CD4-positive, CD25-positive, alpha-beta regulatory T cell (primary cell): ENCODE measurements at regions not wholly inside any gene's neighbourhood (a gene's known extent, or its start where the extent isn't known, plus 50 kb on each side); places are given as distances from the start of the nearest gene placed in this dataset.

Source experiments
- ATAC-seq, 2 donors: fragments of 150-1000 bp; cut with Tn5 transposase; one replicate each; pipeline ENCODE4 v1.10.0; 2021; ENCODE audit warnings: low read depth in 2 of 2, moderate number of reproducible peaks in 2 of 2, moderate library complexity in 1 of 2
- DNase-seq, 3 donors: peaks; one replicate each; pipeline versions ENCODE4 v3.0.0 to v3.0.0-alpha.2; 2012 to 2022; ENCODE audit warnings: mixed read lengths in 1 of 3
- H3K27ac ChIP-seq: one replicate; pipeline ENCODE4 v1.7.0; 2013; ENCODE audit warnings: mild to moderate bottlenecking, low read length; ENCODE audit not compliant: insufficient read depth, poor library complexity, severe bottlenecking
- H3K27me3 ChIP-seq: one replicate; pipeline ENCODE4 v1.7.0; 2013; ENCODE audit warnings: low read length; ENCODE audit not compliant: control insufficient read depth, insufficient read depth
- H3K36me3 ChIP-seq: one replicate; pipeline ENCODE4 v1.7.0; 2013; ENCODE audit warnings: mild to moderate bottlenecking, low read length, moderate library complexity; ENCODE audit not compliant: control insufficient read depth, insufficient read depth
- H3K4me1 ChIP-seq: 2 replicates; pipeline ENCODE4 v1.7.0; 2013; ENCODE audit warnings: mild to moderate bottlenecking, low read length; ENCODE audit not compliant: insufficient read depth, control insufficient read depth, poor library complexity, severe bottlenecking
- H3K4me3 ChIP-seq: one replicate; pipeline ENCODE4 v1.7.0; 2013; ENCODE audit warnings: low read depth, mild to moderate bottlenecking, low read length, moderate library complexity
- H3K9me3 ChIP-seq, 2 experiments: 1 replicate in 1 of 2; 2 replicates in 1 of 2; pipeline ENCODE4 v1.7.0; 2013; ENCODE audit warnings: low read length in 2 of 2, mild to moderate bottlenecking in 1 of 2, moderate library complexity in 1 of 2; ENCODE audit not compliant: control insufficient read depth in 2 of 2
- H3K27ac Mint-ChIP-seq, 3 donors: one replicate each; pipeline ENCODE4 v1.8.0; 2020 to 2022; ENCODE audit warnings: mild to moderate bottlenecking in 3 of 3, mixed read lengths in 3 of 3, moderate library complexity in 2 of 3
- H3K27me3 Mint-ChIP-seq: one replicate; pipeline ENCODE4 v1.8.0; 2022; ENCODE audit warnings: mild to moderate bottlenecking, mixed read lengths
- H3K36me3 Mint-ChIP-seq: one replicate; pipeline ENCODE4 v1.8.0; 2020; ENCODE audit warnings: mixed read lengths
- H3K4me1 Mint-ChIP-seq, 4 donors: one replicate each; pipeline ENCODE4 v1.8.0; 2020 to 2022; ENCODE audit warnings: mixed read lengths in 4 of 4, mild to moderate bottlenecking in 1 of 4
- H3K4me3 Mint-ChIP-seq, 4 donors: one replicate each; pipeline ENCODE4 v1.8.0; 2020 to 2022; ENCODE audit warnings: mild to moderate bottlenecking in 4 of 4, mixed read lengths in 4 of 4, moderate library complexity in 3 of 4
- H3K9me3 Mint-ChIP-seq, 7 donors: one replicate each; pipeline ENCODE4 v1.8.0; 2020 to 2022; ENCODE audit warnings: mixed read lengths in 7 of 7, mild to moderate bottlenecking in 3 of 7, moderate library complexity in 2 of 7

DNA sequence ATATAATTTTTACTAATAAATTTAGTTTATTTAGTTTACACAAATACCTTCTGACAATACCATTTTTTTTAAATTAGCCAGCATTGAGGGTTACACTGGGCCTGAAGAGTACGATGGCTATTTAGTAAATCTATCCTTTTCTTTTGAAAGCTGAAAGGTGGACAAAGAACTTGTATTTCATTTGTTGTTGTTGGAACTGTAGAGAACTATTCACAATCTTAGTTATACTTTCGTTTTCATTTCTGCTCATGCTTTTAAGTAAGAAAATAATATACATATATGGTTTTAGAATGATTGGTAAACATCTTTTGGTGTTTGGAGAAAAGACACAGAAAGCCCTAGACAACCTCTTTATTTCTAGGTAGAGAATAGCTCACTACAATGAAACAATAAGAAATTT, 165.3 kb upstream of the FAM83B start:
- Mint-ChIP-seq H3K27me3 (no peaks in the 10 kb centered on the region), H3K9me3 (peaks cover 0 to 9% (median 3%) of the 10 kb centered on the region in 7 donors), H3K4me1 (no peaks in the 10 kb centered on the region), H3K36me3 (no peaks in the 10 kb centered on the region), H3K4me3 (no peak overlapping the region), H3K27ac (no peak overlapping the region)
- Histone ChIP-seq H3K27me3 (no peaks in the 10 kb centered on the region), H3K4me3 (no peak overlapping the region), H3K36me3 (no peaks in the 10 kb centered on the region), H3K4me1 (no peaks in the 10 kb centered on the region), H3K27ac (no peak overlapping the region), H3K9me3 (no peaks in the 10 kb centered on the region)
- no peak for DNase-seq
- ATAC-seq = no peak

DNA sequence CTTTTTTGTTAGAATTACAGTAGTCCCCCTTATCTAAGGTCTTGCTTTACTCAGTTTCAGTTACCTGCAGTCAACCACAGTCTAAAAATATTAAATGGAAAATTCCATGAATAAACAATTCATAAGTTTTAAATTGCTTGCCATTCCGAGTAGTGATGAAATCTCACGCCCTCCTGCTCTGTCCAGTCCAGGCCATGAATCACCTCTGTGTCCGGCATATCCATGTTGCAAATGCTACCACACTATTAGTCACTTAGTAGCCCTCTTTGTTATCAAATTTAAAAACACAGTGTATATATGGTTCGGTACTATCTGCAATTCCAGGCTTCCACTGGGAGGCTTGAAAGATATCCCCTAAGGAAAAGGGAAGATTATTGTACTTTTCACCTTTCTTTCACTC, 164.6 kb upstream of the FAM83B start:
- Mint-ChIP-seq H3K9me3 (peaks cover 0 to 9% (median 3%) of the 10 kb centered on the region in 7 donors), H3K27me3 (no peaks in the 10 kb centered on the region), H3K4me1 (no peaks in the 10 kb centered on the region), H3K4me3 (no peak overlapping the region), H3K27ac (no peak overlapping the region), H3K36me3 (no peaks in the 10 kb centered on the region)
- H3K4me3 ChIP-seq = no peak overlapping the region
- no peaks in the 10 kb centered on the region for H3K9me3 ChIP-seq
- no peaks in the 10 kb centered on the region for H3K27me3 ChIP-seq
- no peaks in the 10 kb centered on the region for H3K4me1 ChIP-seq
- DNase-seq (no peak), ATAC-seq (no peak)
- H3K36me3 ChIP-seq = no peaks in the 10 kb centered on the region
- no peak overlapping the region for H3K27ac ChIP-seq

DNA sequence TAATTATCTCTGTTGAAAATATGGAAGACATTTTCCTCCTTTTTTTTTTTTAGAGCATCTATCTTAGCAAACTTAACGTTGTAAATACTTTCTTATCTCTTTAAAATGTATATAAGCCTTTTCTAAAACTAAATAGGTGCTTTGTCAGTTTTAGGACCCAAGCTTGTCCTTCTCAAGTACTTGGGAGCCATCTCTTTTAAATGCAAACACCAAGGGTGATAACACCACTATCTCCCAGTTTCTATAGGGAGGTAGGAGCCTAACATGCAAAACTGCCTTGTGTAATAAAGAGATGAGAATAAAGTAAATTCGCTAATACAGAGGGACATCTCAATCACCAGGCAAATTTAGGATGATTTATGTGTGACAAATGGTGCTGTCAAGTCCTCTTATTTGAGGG, 157.0 kb upstream of the FAM83B start:
- no peak overlapping the region for H3K4me3 Mint-ChIP-seq
- H3K27me3 Mint-ChIP-seq = no peaks in the 10 kb centered on the region
- Histone ChIP-seq H3K27ac (no peak overlapping the region), H3K4me3 (no peak overlapping the region), H3K27me3 (no peaks in the 10 kb centered on the region), H3K9me3 (no peaks in the 10 kb centered on the region), H3K36me3 (no peaks in the 10 kb centered on the region), H3K4me1 (no peaks in the 10 kb centered on the region)
- H3K36me3 Mint-ChIP-seq = no peaks in the 10 kb centered on the region
- peaks cover 0 to 7% (median 2%) of the 10 kb centered on the region in 7 donors for H3K9me3 Mint-ChIP-seq
- no peak overlapping the region for H3K27ac Mint-ChIP-seq
- DNase-seq (no peak), ATAC-seq (no peak)
- H3K4me1 Mint-ChIP-seq = peaks cover 0 to 3% (median 0%) of the 10 kb centered on the region in 4 donors

DNA sequence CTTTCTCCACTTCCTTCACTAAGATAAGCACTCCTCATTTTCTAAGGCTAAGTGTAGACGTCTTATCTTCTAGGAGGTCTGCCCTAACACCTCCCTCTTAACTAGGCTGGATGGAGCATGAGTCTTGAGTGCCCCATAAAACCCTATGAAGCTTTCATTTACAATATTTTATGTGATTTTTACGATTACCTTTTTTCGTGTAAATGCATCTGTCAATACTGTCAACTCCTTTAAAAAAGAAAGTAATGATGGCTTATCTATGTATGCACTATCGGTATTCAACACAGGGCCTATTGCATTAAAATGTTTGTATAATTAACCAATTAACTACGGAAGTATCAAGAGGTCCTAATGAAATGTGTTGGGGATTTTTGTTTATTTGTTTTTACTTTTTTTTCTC, 156.0 kb upstream of the FAM83B start:
- peaks cover 0 to 4% (median 0%) of the 10 kb centered on the region in 7 donors for H3K9me3 Mint-ChIP-seq
- Histone ChIP-seq H3K9me3 (no peaks in the 10 kb centered on the region), H3K36me3 (no peaks in the 10 kb centered on the region), H3K27me3 (no peaks in the 10 kb centered on the region), H3K27ac (no peak overlapping the region), H3K4me1 (no peaks in the 10 kb centered on the region), H3K4me3 (no peak overlapping the region)
- no peak overlapping the region for H3K27ac Mint-ChIP-seq
- no peak for ATAC-seq
- H3K4me1 Mint-ChIP-seq = peaks cover 0 to 3% (median 0%) of the 10 kb centered on the region in 4 donors
- no peak overlapping the region for H3K4me3 Mint-ChIP-seq
- no peak for DNase-seq
- H3K36me3 Mint-ChIP-seq = no peaks in the 10 kb centered on the region
- no peaks in the 10 kb centered on the region for H3K27me3 Mint-ChIP-seq

DNA sequence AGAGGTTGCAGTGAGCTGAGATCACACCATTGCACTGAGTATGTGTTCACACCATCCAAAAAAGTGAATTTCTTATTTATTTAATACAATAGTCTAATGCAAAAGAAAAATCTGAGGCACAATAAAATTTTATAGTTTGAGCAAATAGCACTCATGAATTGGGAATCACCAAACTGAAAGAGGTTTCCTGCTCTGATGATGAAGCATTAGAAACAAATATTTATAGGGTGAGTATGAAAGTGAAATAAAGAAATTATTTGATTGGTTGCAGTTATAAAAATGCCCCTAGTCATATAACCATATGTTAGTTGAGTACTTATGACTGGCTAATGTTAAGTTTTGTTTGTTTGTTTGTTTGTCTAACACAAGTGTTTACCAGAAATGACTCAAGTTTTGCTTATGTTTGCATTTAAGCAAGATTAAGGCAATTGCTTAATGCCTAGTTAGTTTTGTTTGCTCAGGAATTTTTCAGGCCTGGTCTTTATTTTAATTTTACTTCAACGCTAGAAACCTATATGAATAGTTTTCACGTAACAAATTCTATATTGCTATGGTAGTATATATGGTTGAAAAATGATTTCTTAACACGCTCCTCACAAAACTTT, 151.5 kb upstream of the FAM83B start:
- Histone ChIP-seq H3K36me3 (no peaks in the 10 kb centered on the region), H3K4me3 (no peak overlapping the region), H3K27ac (no peak overlapping the region), H3K27me3 (no peaks in the 10 kb centered on the region), H3K4me1 (no peaks in the 10 kb centered on the region), H3K9me3 (no peaks in the 10 kb centered on the region)
- Mint-ChIP-seq H3K4me3 (no peak overlapping the region), H3K27ac (no peak overlapping the region), H3K4me1 (peaks cover 0 to 3% (median 0%) of the 10 kb centered on the region in 4 donors), H3K36me3 (no peaks in the 10 kb centered on the region), H3K27me3 (no peaks in the 10 kb centered on the region), H3K9me3 (peaks cover 0 to 7% (median 3%) of the 10 kb centered on the region in 7 donors)
- ATAC-seq = no peak
- no peak for DNase-seq

DNA sequence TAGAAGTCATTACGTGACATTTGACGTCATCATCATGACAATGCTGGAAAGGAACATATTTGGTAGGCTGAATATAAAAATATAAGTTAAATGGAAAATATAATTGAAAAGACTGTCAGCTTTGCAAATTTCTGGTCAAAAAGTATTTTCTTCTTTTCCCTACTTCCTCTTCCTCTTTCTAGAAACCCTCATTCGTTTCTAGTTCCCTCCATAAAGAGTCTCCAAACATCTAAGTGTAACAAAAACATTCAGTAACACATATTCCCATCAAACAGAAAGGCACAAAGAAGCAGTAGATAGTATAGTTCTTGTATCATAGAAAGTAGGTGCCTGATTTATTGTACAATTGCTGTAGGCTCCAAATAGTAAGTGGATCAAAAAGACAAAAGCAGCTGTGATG, 150.8 kb upstream of the FAM83B start:
- Histone ChIP-seq H3K4me3 (no peak overlapping the region), H3K27me3 (no peaks in the 10 kb centered on the region), H3K27ac (no peak overlapping the region), H3K4me1 (no peaks in the 10 kb centered on the region), H3K9me3 (no peaks in the 10 kb centered on the region), H3K36me3 (no peaks in the 10 kb centered on the region)
- ATAC-seq = no peak
- Mint-ChIP-seq H3K4me3 (no peak overlapping the region), H3K27me3 (no peaks in the 10 kb centered on the region), H3K36me3 (no peaks in the 10 kb centered on the region), H3K9me3 (peaks cover 0 to 7% (median 4%) of the 10 kb centered on the region in 7 donors), H3K4me1 (peaks cover 0 to 3% (median 0%) of the 10 kb centered on the region in 4 donors), H3K27ac (no peak overlapping the region)
- DNase-seq = no peak

DNA sequence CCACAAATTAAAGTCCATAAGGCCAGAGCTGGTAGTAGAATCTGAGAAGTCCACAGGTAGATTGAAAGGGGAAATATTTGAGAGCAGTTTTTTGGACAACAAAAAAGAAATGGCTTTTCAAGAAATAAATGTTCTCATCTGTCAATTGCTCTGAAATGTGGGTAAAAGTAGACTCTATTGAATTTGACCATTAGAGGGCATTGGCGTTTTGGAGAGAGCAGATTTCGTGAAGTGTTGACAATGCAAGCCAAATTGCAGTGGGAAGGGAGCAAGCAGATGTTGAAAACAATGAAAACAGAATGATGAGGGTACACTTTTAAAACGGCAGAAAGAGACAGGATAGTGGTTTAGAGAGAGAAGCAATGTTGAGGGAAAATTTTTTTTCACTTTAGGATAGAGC, 149.1 kb upstream of the FAM83B start:
- H3K9me3 Mint-ChIP-seq = peaks cover 0 to 4% (median 3%) of the 10 kb centered on the region in 7 donors
- Histone ChIP-seq H3K36me3 (no peaks in the 10 kb centered on the region), H3K9me3 (no peaks in the 10 kb centered on the region), H3K4me3 (no peak overlapping the region), H3K27me3 (no peaks in the 10 kb centered on the region), H3K27ac (no peak overlapping the region), H3K4me1 (no peaks in the 10 kb centered on the region)
- no peaks in the 10 kb centered on the region for H3K4me1 Mint-ChIP-seq
- no peak for DNase-seq
- H3K27me3 Mint-ChIP-seq = no peaks in the 10 kb centered on the region
- ATAC-seq = no peak
- H3K36me3 Mint-ChIP-seq = no peaks in the 10 kb centered on the region
- H3K4me3 Mint-ChIP-seq = no peak overlapping the region
- no peak overlapping the region for H3K27ac Mint-ChIP-seq

DNA sequence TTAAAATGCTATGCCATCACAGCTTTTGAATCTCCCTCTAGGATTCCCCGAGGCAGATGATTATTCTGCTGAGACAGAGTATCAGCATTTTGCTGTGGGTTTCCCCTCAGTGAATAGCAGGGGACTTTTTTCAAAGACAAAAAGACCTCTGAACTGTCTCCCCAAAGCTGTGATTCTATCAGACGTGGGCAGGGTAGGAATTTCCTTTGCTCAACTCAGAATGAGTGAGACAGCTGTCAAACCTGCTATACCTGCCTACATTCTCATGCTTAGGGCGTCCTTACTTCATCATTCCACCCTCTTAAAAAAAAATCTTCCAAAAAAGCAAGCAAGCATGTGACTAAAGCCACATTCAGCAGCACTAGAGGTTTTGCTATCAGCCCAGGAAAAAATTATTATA, 147.6 kb upstream of the FAM83B start:
- no peak for ATAC-seq
- H3K9me3 ChIP-seq = no peaks in the 10 kb centered on the region
- no peaks in the 10 kb centered on the region for H3K36me3 Mint-ChIP-seq

More for the DNA sequence above, 147.6 kb upstream of the FAM83B start:
- Mint-ChIP-seq H3K9me3 (peaks cover 0 to 5% (median 4%) of the 10 kb centered on the region in 7 donors), H3K4me1 (no peaks in the 10 kb centered on the region), H3K27me3 (no peaks in the 10 kb centered on the region), H3K4me3 (no peak overlapping the region), H3K27ac (no peak overlapping the region)
- H3K27ac ChIP-seq = no peak overlapping the region
- H3K4me3 ChIP-seq = no peak overlapping the region
- no peak for DNase-seq
- H3K36me3 ChIP-seq = no peaks in the 10 kb centered on the region
- H3K4me1 ChIP-seq = no peaks in the 10 kb centered on the region
- H3K27me3 ChIP-seq = no peaks in the 10 kb centered on the region
